ENCODE measurements at regions not wholly inside any gene's neighbourhood (a gene's known extent, or its start where the extent isn't known, plus 50 kb on each side); places are given as distances from the start of the nearest gene placed in this dataset.
"Not testable (repeated sequence)": the region's sequence is repeated elsewhere in the genome, so short reads cannot be mapped to it uniquely, and the experiment has no call there.

DNA sequence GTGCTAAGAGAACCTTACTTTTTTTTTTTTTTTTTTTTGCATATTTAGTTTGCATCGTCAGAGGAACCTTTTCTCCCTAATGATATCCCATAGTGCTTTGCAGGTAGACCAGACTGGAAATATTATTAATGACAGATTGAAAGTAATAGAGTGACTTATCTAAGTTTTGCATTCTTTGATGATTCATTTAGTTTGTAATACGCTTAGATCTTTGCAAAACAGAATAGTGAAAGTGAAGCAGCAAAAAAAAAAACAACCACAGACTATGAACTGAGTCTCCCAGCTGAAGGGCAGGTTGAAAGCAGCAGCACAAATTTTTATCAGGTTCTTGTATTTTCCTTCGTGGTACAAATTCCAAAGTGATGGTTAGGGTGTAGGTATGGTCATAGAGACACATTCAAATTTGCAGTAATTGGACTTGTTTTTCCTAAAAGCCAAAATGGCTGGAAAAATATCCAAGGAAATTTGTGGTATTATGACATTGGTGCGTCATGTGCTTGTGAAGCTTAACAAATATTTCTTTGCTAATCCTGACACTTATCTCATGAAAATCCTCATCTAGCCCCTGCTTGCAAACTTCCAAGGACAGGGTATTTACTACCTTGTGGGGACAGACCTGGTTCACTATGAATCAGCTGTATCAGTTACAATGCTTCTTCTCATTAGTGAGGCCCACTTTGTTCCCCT lies 81.8 kb upstream of the CREB5 start:
- H3K9me3 ChIP-seq (ENCODE audit: low read depth, low read length), result no peaks in the 10 kb centered on the region

DNA sequence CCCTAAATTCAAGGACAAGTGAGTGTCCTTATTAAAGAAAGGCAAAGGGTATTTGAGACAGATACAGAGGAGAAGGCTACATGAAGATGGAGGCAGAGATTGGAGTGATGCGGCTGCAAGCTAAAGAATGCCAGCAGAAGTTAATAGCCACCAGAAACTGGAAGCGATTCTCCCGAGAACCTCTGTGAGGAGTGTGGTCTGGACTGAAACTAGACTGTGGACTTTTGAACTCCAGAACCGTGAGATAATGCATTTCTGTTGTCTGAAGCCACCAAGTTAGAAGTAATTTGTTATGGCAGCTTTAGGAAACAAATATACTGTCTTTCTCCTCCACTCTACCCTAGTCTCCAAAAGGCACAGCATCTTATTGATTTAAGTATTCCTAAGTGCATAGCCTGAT lies 80.3 kb upstream of the CREB5 start:
- Histone ChIP-seq H3K4me1 (ENCODE audit: insufficient read depth, low read length) (peaks cover 11% of the 10 kb centered on the region), H3K4me3 (ENCODE audit: low read length) (no peak overlapping the region), H3K9me3 (ENCODE audit: low read depth, low read length) (no peaks in the 10 kb centered on the region), H3K27me3 (ENCODE audit: insufficient read depth, low read length) (peaks cover 2% of the 10 kb centered on the region)

More for the DNA sequence above, 81.8 kb upstream of the CREB5 start:
- Histone ChIP-seq H3K27me3 (ENCODE audit: insufficient read depth, low read length) (no peaks in the 10 kb centered on the region), H3K4me1 (ENCODE audit: insufficient read depth, low read length) (peaks cover 11% of the 10 kb centered on the region), H3K4me3 (ENCODE audit: low read length) (no peak overlapping the region)

DNA sequence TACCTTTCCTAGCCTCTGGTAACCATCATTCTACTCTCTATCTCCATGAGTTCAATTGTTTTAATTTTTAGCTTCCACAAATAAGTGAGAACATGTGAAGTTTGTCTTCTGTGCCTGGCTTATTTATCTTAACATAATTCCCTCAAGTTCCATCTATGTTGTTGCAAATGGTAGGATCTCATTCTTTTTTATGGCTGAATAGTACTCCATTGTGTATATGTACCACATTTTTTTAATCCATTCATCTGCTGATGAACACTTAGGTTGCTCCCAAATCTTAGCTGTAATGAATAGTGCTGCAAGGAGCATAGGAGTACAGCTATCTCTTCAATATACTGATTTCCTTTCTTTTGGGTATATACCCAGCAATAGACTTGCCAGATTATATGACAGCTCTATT lies 78.8 kb upstream of the CREB5 start:
- not testable (repeated sequence) for H3K4me3 ChIP-seq (ENCODE audit: low read length); H3K27me3 ChIP-seq (ENCODE audit: insufficient read depth, low read length); H3K9me3 ChIP-seq (ENCODE audit: low read depth, low read length)
- H3K4me1 ChIP-seq (ENCODE audit: insufficient read depth, low read length), result peaks cover 11% of the 10 kb centered on the region

DNA sequence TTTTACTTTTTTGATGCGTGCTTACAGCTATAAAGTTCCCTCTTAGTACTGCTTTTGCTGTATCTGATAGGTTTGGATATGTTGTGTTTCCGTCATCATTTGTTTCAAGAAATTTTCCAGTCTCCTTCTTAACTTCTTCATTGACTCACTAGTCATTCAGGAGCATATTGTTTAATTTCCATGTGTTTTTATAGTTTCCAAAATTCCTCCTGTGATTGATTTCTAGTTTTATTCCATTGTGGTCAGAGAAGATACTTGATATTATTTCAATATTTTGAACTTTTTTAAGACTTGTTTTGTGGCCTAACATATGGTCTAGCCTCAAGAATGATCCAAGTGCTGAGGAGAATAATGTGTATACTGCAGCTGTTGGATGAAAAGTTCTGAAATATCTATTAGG lies 75.5 kb upstream of the CREB5 start:
- H3K4me3 ChIP-seq (ENCODE audit: low read length), result no peak overlapping the region
- no peaks in the 10 kb centered on the region for H3K4me1 ChIP-seq (ENCODE audit: insufficient read depth, low read length)
- H3K27me3 ChIP-seq (ENCODE audit: insufficient read depth, low read length), result peaks cover 2% of the 10 kb centered on the region
- no peaks in the 10 kb centered on the region for H3K9me3 ChIP-seq (ENCODE audit: low read depth, low read length)

DNA sequence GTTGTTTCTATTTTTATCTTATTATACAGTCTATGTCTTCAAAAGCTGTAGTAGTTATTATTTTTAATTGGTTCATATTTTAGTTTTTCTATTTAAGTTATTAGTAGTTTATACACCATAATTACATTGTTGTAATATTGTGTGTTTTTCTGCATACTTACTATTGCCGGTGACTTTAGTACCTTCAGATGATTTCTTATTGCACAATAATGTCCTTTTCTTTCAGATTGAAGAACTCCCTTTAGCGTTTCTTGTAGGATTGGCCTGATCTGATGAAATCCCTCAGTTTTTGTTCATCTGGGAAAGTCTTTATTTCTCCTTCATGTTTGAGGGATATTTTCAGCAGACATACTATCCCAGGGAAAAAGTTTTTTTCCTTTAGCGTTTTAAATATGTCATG lies 74.3 kb upstream of the CREB5 start:
- Histone ChIP-seq H3K9me3 (ENCODE audit: low read depth, low read length) (no peaks in the 10 kb centered on the region), H3K27me3 (ENCODE audit: insufficient read depth, low read length) (peaks cover 2% of the 10 kb centered on the region), H3K4me3 (ENCODE audit: low read length) (no peak overlapping the region), H3K4me1 (ENCODE audit: insufficient read depth, low read length) (no peaks in the 10 kb centered on the region)

DNA sequence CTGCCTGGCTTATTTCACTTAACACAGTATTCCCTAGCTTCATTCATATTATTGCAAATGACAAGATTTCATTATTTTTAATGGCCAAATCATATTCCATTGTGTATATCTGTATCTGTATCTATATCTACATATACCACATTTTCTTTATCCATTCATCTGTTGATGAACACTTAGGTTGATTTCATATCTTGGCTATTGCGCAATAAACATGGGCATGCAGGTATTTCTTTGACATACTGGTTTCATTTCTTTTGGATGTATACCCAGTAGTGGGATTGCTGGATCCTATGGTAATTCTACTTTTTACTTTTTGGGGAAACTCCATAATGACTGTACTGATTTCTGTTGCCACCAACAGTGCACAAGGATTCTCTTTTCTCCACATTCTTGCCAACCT lies 68.9 kb upstream of the CREB5 start:
- H3K4me3 ChIP-seq (ENCODE audit: low read length), result no peak overlapping the region
- no peaks in the 10 kb centered on the region for H3K27me3 ChIP-seq (ENCODE audit: insufficient read depth, low read length)
- no peaks in the 10 kb centered on the region for H3K9me3 ChIP-seq (ENCODE audit: low read depth, low read length)
- H3K4me1 ChIP-seq (ENCODE audit: insufficient read depth, low read length), result no peaks in the 10 kb centered on the region

DNA sequence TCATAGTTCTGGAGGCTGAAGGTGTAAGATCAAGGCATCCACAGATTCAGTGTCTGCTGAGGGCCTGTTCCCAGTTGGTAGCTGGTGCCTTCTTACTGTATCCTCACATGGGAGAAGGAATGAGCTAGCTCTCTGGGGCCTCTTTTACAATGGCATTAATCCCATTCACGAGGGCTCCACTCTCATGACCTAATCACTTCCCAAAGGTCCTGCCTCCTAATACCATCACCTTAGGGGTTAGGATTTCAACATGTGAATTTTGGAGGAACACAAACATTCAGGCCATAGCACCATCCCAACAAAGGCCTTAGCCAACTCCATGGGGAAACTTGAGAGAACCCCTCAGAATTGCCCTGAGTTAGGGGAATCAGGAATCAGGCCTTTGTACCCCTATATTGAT lies 66.1 kb upstream of the CREB5 start:
- Histone ChIP-seq H3K27me3 (ENCODE audit: insufficient read depth, low read length) (no peaks in the 10 kb centered on the region), H3K4me1 (ENCODE audit: insufficient read depth, low read length) (no peaks in the 10 kb centered on the region), H3K9me3 (ENCODE audit: low read depth, low read length) (no peaks in the 10 kb centered on the region), H3K4me3 (ENCODE audit: low read length) (no peak overlapping the region)

DNA sequence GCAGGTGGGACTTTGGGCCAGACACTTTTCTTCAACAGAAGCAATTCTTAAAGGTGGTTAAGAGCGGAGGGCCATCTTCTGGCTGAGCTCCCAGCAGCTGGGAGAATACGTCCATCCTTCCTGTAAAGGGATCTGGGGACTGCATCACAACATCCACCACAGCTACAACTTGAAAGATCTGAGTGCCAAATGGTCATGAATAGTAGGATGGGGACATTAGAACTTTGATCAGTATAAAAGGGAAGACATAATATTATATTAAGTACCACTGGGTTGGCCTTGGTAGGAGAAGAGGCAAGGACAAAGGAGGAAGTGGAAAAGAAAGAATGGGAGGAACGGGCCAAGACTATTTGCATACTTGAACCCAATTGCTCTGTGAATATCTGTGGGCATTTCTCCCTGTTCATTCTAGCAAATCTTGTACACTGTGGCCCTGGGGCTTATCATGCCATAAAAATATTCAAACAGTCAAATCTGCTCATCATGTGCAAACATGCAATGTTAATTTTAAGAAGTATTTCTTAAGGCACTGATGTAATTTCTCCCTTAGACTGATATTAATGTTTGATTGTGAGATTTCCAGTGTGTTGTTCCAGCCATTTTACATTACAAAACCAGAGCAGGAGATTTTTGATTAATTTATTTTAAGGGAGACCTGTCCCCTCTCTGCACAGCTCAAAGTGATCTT lies 65.5 kb upstream of the CREB5 start:
- Histone ChIP-seq H3K9me3 (ENCODE audit: low read depth, low read length) (no peaks in the 10 kb centered on the region), H3K4me3 (ENCODE audit: low read length) (no peak overlapping the region), H3K4me1 (ENCODE audit: insufficient read depth, low read length) (no peaks in the 10 kb centered on the region), H3K27me3 (ENCODE audit: insufficient read depth, low read length) (no peaks in the 10 kb centered on the region)

DNA sequence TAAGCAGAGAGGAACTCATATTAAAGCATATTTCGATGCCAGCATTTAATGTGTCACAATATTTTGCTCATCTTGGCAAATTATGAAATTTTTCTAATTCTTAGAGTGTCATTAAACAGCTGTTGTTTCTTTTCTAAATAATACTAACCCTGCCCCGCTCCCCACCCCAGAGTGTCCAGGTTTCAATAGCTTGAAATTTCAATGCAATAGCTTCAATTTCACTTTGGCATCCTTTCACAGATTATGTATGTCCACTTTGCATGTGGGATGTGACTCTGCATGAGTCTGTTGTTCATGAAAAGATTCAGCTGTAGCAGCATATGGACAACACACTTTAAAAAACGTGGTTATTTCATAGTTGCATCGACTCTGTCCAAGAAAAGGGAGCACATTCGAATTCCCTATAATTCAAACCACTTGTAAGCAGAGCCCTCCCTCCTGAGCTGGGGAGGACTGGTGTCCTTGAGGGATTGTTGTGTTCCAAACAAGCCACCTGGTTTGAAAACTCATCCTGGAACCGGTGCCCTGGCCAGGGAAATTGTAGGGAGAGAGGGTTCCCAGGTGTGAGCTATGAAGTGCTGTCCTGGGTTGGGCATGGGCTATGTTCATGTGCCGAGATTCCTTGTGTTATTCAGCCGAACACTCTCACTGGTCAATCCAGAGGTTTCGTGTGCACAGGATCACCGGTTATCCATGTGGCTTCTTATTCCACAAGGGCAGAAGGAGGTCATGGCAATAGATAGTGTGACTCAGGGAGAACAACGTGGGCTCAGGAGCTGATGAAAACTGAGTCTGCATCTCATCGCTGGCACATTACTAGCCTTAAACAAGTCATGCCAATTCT lies 64.6 kb upstream of the CREB5 start:
- no peaks in the 10 kb centered on the region for H3K27me3 ChIP-seq (ENCODE audit: insufficient read depth, low read length)
- H3K4me1 ChIP-seq (ENCODE audit: insufficient read depth, low read length), result no peaks in the 10 kb centered on the region
- no peaks in the 10 kb centered on the region for H3K9me3 ChIP-seq (ENCODE audit: low read depth, low read length)
- no peak overlapping the region for H3K4me3 ChIP-seq (ENCODE audit: low read length)

DNA sequence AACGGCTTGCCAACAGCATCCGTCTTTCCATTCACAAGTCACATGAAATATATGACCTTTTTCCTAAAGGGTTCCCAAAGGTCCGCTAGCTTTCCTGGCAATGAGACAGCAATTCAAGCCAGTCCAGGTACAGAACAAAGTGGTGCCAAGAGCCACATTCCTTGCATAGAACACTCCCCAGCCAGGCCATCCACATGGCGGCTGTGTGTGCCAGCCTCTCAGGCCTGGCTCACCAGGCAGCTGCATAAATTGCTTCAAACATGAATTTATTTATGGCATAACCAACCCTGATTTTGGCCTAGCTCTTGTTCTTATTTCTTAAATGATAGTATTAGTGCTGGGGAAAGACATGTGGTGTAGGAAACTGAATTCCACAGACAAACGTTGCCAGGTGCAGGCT lies 63.7 kb upstream of the CREB5 start:
- H3K4me1 ChIP-seq (ENCODE audit: insufficient read depth, low read length), result no peaks in the 10 kb centered on the region
- no peak overlapping the region for H3K4me3 ChIP-seq (ENCODE audit: low read length)
- no peaks in the 10 kb centered on the region for H3K9me3 ChIP-seq (ENCODE audit: low read depth, low read length)
- no peaks in the 10 kb centered on the region for H3K27me3 ChIP-seq (ENCODE audit: insufficient read depth, low read length)

DNA sequence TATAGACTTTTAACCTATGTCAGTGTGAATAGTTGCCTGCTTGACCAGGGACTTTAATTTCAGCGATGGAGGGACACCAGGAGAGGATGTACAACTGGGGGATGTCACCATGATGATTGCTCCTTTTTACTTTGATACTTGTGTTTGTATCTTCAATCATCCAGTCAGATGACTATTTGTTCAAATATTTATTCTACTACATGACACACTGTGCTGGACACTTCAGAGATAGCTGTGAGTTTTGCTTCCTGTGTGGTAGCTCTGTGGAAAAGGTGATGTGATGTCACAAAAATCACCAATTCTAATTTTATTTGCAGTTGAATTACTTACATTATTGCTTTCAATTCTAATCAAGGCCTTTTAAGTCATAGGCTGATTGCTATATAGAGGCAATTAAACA lies 62.7 kb upstream of the CREB5 start:
- H3K4me1 ChIP-seq (ENCODE audit: insufficient read depth, low read length), result no peaks in the 10 kb centered on the region
- H3K9me3 ChIP-seq (ENCODE audit: low read depth, low read length), result no peaks in the 10 kb centered on the region
- H3K4me3 ChIP-seq (ENCODE audit: low read length), result no peak overlapping the region
- H3K27me3 ChIP-seq (ENCODE audit: insufficient read depth, low read length), result no peaks in the 10 kb centered on the region

DNA sequence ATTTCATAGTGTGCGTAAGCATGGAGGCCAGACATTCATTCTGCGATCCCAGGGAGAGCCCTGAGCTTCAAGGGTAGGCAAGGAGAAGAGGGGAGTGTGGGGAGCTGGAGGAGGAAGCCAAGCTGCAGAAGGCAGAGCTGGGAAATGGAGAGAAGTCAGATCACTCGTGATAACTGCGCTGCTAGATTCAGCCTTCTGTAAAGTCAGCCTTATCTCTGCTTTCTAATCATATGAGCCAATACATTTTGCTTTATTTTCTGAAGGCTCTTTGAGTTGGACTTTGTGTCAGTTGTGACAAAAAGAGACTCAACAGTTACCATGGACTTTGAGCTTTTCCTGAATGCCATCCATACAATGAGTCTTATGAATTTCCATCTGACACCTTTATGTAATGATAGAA lies 61.7 kb upstream of the CREB5 start:
- H3K9me3 ChIP-seq (ENCODE audit: low read depth, low read length), result no peaks in the 10 kb centered on the region
- no peaks in the 10 kb centered on the region for H3K27me3 ChIP-seq (ENCODE audit: insufficient read depth, low read length)
- no peaks in the 10 kb centered on the region for H3K4me1 ChIP-seq (ENCODE audit: insufficient read depth, low read length)
- no peak overlapping the region for H3K4me3 ChIP-seq (ENCODE audit: low read length)

DNA sequence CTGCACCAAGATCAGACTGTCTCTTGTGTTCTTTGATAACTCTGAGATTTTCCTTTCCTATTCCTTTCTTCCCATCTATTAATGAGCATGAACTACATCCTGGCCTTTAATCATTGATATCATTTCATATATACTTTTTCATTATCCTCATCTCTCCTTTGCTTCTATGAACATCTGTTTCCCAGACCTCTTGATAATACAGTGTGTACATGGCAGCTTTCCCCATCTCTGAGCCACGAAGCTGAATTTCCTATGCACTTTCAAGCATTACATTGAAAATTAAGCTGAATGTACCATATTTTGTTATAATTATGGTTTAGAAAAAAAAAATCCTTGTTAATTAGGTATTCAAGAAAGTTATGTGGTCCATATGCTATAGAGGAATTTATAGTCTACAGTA lies 60.9 kb upstream of the CREB5 start:
- Histone ChIP-seq H3K27me3 (ENCODE audit: insufficient read depth, low read length) (no peaks in the 10 kb centered on the region), H3K4me1 (ENCODE audit: insufficient read depth, low read length) (no peaks in the 10 kb centered on the region), H3K4me3 (ENCODE audit: low read length) (no peak overlapping the region)

DNA sequence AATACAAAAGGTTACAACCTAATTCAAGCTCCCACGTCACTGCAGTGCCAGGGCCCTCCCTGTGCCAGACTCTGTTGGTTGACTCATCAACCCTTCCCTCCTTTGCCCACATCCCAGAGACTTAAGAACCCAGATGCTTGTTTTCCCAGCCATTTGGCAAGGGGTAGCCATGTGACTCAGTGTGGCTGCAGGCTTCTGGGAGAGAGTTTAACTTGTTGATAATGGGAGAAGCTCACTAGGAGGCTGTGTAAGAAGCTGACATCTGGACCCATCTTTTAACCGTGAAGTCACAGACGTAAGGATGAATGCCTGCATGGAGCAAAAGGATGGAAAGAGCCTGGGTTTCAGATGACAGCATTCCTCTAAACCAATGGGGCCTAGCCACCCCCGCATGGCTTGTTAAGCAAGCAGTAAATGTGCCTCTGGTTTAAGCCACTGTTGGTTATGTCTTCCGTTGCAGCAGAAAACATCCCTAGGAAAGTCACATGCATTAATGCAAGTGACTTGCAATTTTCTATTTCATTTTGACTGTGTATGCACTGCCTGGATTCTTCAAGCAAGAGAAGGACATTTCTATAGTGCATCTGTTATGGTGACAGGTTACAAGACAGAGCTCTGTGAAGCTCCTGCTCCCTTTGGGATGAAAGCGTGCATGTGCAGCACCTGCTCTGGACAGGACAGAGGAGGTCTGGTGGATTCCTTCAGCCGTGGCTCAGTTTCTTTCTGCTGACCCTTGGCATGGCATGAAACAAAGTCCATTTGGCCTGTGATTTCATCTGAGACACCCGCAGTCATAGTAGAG lies 57.5 kb upstream of the CREB5 start:
- Histone ChIP-seq H3K9me3 (ENCODE audit: low read depth, low read length) (no peaks in the 10 kb centered on the region), H3K4me3 (ENCODE audit: low read length) (no peak overlapping the region), H3K27me3 (ENCODE audit: insufficient read depth, low read length) (no peaks in the 10 kb centered on the region), H3K4me1 (ENCODE audit: insufficient read depth, low read length) (no peaks in the 10 kb centered on the region)

More for the DNA sequence above, 60.9 kb upstream of the CREB5 start:
- H3K9me3 ChIP-seq (ENCODE audit: low read depth, low read length), result no peaks in the 10 kb centered on the region
